A673 (cell line): ENCODE measurements at regions not wholly inside any gene's neighbourhood (a gene's known extent, or its start where the extent isn't known, plus 50 kb on each side); places are given as distances from the start of the nearest gene placed in this dataset.

Experiments used
- BruUV-seq: library from RNA; stranded (reverse); fragments of 400-500 nt; replicated peaks from 2 replicates; lab custom pipeline; 2021; lab: Mats Ljungman, UMichigan
- CTCF ChIA-PET: fragments of 300-600 bp; sonication (Branson Sonifier 250); formaldehyde crosslinking; loops from one replicate; lab custom pipeline; 2022; ENCODE audit warnings: antibody characterized with exemption; lab: Charles Lee
- POLR2A ChIA-PET: fragments of 300-600 bp; sonication (Branson Sonifier 250); formaldehyde crosslinking; loops from one replicate; lab custom pipeline; 2022; ENCODE audit warnings: antibody characterized with exemption; ENCODE audit not compliant: low non-redundant PET; lab: Charles Lee
- DNase-seq: peaks from one replicate; pipeline ENCODE4 v3.0.0-alpha.2; 2015; ENCODE audit warnings: low spot score
- H3K27ac ChIP-seq: fragments of 200-600 bp; sonication (generic); 2 replicates; pipeline ENCODE4 v1.5.1; 2016; ENCODE audit warnings: mixed run types, low read depth, mild to moderate bottlenecking, mixed read lengths, antibody characterized with exemption, low read length; ENCODE audit not compliant: poor library complexity, severe bottlenecking
- H3K27me3 ChIP-seq: fragments of 200-600 bp; sonication (generic); replicated peaks from 2 replicates; pipeline ENCODE4 v1.6.1; 2017; ENCODE audit warnings: mixed run types, low read depth, mild to moderate bottlenecking, mixed read lengths, antibody characterized with exemption, low read length; ENCODE audit not compliant: insufficient read depth, poor library complexity
- H3K36me3 ChIP-seq: fragments of 200-600 bp; sonication (generic); 2 replicates; pipeline ENCODE4 v1.6.1; 2016; ENCODE audit warnings: mixed run types, mild to moderate bottlenecking, mixed read lengths, antibody characterized with exemption, low read length; ENCODE audit not compliant: insufficient read depth, poor library complexity, severe bottlenecking
- H3K4me1 ChIP-seq: fragments of 200-600 bp; sonication (generic); 2 replicates; pipeline ENCODE4 v1.6.1; 2017; ENCODE audit warnings: mixed run types, mild to moderate bottlenecking, mixed read lengths, antibody characterized with exemption, low read length; ENCODE audit not compliant: insufficient read depth, poor library complexity, severe bottlenecking
- H3K4me3 ChIP-seq: fragments of 200-600 bp; sonication (generic); 2 replicates; pipeline ENCODE4 v1.5.1; 2016; ENCODE audit warnings: low read depth, mixed run types, mild to moderate bottlenecking, mixed read lengths, low read length; ENCODE audit not compliant: poor library complexity, severe bottlenecking
- H3K9me3 ChIP-seq: fragments of 200-600 bp; sonication (generic); 2 replicates; pipeline ENCODE4 v1.6.1; 2016; ENCODE audit warnings: mixed run types, low read depth, mild to moderate bottlenecking, mixed read lengths, antibody characterized with exemption, low read length; ENCODE audit not compliant: poor library complexity, severe bottlenecking
- EZH2 ChIP-seq: fragments of 200-600 bp; sonication (generic); IDR thresholded peaks from 2 replicates; pipeline ENCODE4 v1.6.1; 2017; ENCODE audit warnings: borderline replicate concordance, low read depth, mild to moderate bottlenecking, mixed read lengths, antibody characterized with exemption, low read length; ENCODE audit not compliant: poor library complexity, severe bottlenecking
- intact Hi-C: fragments of 100-400 bp; cut with micrococcal nuclease; formaldehyde crosslinking; loops from one replicate; pipeline ENCODE4 v1.10.0; 2022; ENCODE audit not compliant: unreplicated experiment
- TF ChIP-seq, protein P1 (sequence below): fragments of 300-800, 200-600 bp; sonication (generic); conservative IDR thresholded peaks from 2 replicates; pipeline ENCODE4 v1.5.1; 2017; ENCODE audit warnings: low read depth, mild to moderate bottlenecking, antibody characterized with exemption, low read length, moderate library complexity, mixed read lengths

DNA sequence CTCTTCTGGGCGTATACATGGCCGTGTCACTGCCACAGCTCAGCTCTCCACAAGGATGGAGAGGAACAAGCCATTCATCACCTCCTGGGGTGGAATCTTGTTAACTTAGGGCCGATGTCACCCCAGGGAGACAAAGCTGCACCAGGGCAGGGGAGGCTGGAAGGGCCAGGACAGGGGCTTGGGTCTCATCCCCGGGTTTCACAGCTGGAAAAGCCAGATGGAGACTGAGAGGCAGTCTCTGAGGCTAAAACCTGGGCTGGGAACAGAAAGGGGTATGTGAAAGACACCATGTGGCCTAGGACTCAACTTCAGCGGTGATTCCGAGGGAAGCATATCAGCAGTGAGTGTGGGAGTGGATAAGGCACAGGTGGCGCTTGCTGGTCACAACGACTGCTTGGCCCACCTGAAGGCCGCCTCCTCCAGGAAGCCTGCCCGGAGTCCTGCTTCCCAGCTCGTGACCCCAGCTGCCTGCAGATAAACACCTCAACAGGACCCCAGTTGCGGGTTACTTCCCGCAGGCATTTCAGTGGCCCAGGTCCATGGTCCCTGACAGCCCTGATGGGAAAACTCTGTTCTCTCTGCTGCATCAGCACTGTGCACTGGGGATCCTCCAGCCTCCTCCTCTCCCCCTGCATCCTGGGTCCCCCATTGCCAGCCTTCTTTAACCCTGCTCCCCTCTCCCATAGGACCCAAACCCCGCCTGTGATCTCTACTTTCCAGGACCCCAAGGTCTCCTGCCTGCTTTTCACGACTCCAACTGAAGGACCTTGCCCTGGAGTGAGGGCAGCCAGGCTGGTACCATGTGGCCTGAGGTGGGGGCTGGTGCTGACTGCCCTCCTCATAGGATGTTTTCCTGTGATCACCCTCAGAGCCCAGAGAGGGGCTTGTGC lies 51.7 kb upstream of the FCN1 start:
- TF ChIP-seq EZH2 = no peak
- TF ChIP-seq, protein P1, sequence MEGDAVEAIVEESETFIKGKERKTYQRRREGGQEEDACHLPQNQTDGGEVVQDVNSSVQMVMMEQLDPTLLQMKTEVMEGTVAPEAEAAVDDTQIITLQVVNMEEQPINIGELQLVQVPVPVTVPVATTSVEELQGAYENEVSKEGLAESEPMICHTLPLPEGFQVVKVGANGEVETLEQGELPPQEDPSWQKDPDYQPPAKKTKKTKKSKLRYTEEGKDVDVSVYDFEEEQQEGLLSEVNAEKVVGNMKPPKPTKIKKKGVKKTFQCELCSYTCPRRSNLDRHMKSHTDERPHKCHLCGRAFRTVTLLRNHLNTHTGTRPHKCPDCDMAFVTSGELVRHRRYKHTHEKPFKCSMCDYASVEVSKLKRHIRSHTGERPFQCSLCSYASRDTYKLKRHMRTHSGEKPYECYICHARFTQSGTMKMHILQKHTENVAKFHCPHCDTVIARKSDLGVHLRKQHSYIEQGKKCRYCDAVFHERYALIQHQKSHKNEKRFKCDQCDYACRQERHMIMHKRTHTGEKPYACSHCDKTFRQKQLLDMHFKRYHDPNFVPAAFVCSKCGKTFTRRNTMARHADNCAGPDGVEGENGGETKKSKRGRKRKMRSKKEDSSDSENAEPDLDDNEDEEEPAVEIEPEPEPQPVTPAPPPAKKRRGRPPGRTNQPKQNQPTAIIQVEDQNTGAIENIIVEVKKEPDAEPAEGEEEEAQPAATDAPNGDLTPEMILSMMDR = no peak
- intact Hi-C loops = no loop called here
- DNase-seq = no peak
- Histone ChIP-seq H3K36me3 (no peaks in the 10 kb centered on the region), H3K27ac (no peak overlapping the region), H3K27me3 (no peaks in the 10 kb centered on the region), H3K4me3 (no peak overlapping the region), H3K4me1 (peaks cover 12% of the 10 kb centered on the region), H3K9me3 (no peaks in the 10 kb centered on the region)
- BruUV-seq = no TSS peak
- CTCF ChIA-PET = no interaction called here
- POLR2A ChIA-PET = no interaction called here

DNA sequence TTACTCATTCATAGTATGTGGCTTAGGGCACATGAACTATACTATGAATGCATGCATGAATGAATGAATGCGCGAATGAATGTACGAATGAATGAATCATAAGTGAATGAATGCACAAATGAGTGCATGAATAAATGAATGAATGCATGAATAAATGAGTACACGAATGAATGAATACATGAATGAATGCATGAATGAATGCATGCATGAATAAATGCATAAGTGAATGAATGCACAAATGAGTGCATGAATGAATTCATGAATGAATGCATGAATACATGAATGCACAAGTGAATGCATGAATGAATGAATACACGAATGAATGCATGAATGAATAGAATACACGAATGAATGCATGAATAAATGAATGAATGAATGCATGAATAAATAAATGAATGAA lies 52.5 kb upstream of the FCN1 start:
- DNase-seq = no peak
- TF ChIP-seq, protein P1 = no peak
- TF ChIP-seq EZH2 = no peak
- no peaks in the 10 kb centered on the region for H3K9me3 ChIP-seq
- H3K27ac ChIP-seq = no peak overlapping the region
- intact Hi-C loops = no loop called here
- peaks cover 12% of the 10 kb centered on the region for H3K4me1 ChIP-seq
- no peaks in the 10 kb centered on the region for H3K27me3 ChIP-seq
- ChIA-PET CTCF (no interaction called here), POLR2A (no interaction called here)
- BruUV-seq = no TSS peak
- H3K4me3 ChIP-seq = no peak overlapping the region
- H3K36me3 ChIP-seq = no peaks in the 10 kb centered on the region

DNA sequence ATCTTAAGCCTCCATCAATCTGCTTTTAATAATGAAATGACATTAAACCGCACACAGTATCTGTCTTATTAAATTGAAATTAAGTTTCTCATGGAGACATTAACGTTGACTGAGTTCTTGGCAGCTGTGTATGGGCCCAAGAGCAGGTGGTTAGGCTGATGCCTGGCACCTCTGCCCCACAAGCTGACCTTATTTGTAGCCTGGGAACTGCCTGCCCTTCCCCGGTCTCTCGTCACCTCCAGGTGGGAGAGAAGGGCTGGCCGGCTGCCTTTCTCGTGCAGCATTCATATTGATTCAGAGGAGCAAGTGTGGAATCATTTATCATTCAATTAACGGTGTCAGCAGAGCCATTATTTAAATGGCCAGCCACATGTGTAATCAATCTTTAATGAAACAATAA lies 53.0 kb upstream of the FCN1 start:
- no peak for DNase-seq
- BruUV-seq = no TSS peak
- H3K27me3 ChIP-seq = no peaks in the 10 kb centered on the region
- H3K36me3 ChIP-seq = no peaks in the 10 kb centered on the region
- intact Hi-C loops = no loop called here
- CTCF ChIA-PET = no interaction called here
- H3K27ac ChIP-seq = no peak overlapping the region
- peaks cover 12% of the 10 kb centered on the region for H3K4me1 ChIP-seq
- POLR2A ChIA-PET = no interaction called here
- no peak for TF ChIP-seq EZH2
- TF ChIP-seq, protein P1 = no peak
- H3K9me3 ChIP-seq = no peaks in the 10 kb centered on the region
- H3K4me3 ChIP-seq = no peak overlapping the region
